ENCODE measurements at regions not wholly inside any gene's neighbourhood (a gene's known extent, or its start where the extent isn't known, plus 50 kb on each side); places are given as distances from the start of the nearest gene placed in this dataset.

GRCh38 chr3:157816896-157817295 is 289.3 kb downstream of the SHOX2 start:
- in situ Hi-C loops (cut with MboI; ENCODE audit: low sequenced_read_pairs), result no loop called here

DNA sequence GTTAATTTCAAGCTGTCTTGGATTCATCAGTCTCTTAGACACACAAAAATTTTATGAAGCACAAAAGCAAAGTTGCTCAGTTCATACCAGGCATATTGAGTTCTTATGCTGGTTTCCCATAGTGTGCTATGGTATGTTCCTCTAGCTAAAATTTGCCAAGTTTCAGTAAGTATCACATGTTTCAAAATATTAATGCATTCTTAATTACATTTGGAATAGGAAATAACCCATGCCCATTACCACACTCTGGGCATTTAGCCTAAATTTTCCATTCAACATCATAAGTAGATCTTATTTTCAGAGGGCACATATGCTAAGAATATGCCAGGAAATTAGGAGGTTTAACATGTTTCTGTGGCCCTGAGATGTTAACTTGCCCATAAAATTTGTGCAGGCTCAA is 289.9 kb downstream of the SHOX2 start:
- in situ Hi-C loops (cut with MboI; ENCODE audit: low sequenced_read_pairs), result no loop called here

- in situ Hi-C loops (cut with MboI; ENCODE audit: low sequenced_read_pairs), result no loop called here
Measured at GRCh38 chr3:157815739-157816138, 290.5 kb downstream of the SHOX2 start.

DNA sequence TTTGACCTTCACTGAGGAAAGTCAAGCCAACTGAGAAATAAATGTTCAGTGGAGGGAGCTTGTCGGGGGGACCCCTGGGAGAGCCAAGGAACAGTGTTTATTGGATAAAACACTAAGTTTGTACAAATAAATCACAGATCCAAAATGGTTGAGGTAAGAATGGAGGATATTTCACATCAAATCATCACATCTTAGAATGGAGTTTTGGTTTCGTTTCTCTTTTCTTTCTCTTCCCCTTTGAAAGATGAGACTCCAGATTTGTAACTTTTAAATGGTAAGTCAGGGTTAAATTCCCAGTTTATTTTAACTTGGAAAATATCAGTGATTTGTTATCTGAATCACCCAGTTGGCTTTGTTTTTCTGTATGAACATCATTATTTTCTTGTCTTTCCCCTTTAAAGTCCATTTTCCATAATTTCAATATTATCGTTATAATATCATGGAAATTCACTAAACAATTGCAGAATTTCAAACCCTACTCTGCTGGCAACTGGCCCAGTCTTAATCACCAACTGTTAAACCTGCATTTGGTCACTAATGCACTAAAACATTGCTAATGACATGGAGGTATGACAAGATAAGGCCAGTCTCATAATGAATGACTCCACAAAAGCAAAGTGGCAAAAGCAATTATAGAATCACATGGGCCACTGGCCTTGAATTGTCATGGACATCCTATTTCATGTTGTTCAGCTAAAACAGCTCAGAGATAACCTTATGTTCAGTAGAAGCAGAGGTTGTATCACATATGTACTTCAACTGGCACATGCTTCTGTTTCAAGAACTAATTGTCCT is 295.1 kb downstream of the SHOX2 start:
- in situ Hi-C loops (cut with MboI; ENCODE audit: low sequenced_read_pairs), result no loop called here

GRCh38 chr3:157807280-157807679 is 298.9 kb downstream of the SHOX2 start:
- in situ Hi-C loops (cut with MboI; ENCODE audit: low sequenced_read_pairs), result no loop called here

GRCh38 chr3:157805538-157805937 is 300.7 kb downstream of the SHOX2 start:
- in situ Hi-C loops (cut with MboI; ENCODE audit: low sequenced_read_pairs), result no loop called here

DNA sequence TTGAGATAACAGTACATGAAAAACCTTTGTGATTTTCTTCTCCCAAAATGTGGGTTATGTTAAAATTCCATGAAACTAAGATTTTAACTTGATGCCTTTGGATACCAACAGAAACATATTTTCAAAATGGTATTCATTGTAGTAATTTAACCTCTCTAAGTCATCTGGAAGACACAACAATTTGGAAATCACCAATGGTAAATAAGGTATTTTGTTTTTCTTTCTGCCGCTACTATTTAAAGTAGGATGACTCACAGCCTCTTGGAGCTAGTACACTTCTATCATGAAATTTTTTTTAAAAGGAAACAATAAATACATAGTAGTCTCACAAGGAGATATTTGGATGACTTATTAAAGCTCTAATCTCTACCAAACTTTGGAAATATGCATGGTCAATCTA is 291.6 kb upstream of the VEPH1 start:
- in situ Hi-C loops (cut with MboI; ENCODE audit: low sequenced_read_pairs), result no loop called here

DNA sequence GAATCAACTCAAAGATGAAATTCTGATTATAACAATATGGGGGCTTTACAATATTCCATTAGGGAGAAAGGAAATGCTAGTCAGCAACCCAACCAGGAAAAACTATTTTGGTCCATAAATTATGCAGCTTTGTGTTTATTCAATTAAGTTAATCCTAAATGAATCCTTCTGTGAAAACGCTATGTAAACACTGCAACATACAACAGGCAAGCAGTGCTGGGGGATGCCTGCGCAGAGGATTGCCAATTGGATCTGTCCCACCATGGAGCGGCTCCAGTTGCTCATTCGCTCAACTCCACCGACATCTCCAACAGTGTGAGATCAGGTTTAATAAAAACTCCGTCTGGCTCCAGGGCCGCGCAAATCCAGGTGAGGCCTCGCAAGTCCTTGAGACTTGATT is 290.5 kb upstream of the VEPH1 start:
- in situ Hi-C loops (cut with MboI; ENCODE audit: low sequenced_read_pairs), result no loop called here

GRCh38 chr3:157789162-157789561 is 285.9 kb upstream of the VEPH1 start:
- in situ Hi-C loops (cut with MboI; ENCODE audit: low sequenced_read_pairs), result no loop called here

GRCh38 chr3:157786618-157787017 is 283.4 kb upstream of the VEPH1 start:
- in situ Hi-C loops (cut with MboI; ENCODE audit: low sequenced_read_pairs), result no loop called here

- in situ Hi-C loops (cut with MboI; ENCODE audit: low sequenced_read_pairs), result no loop called here
Measured at GRCh38 chr3:157786211-157786610, 283.0 kb upstream of the VEPH1 start.

GRCh38 chr3:157785102-157785826 is 282.0 kb upstream of the VEPH1 start:
- in situ Hi-C loops (cut with MboI; ENCODE audit: low sequenced_read_pairs), result no loop called here

DNA sequence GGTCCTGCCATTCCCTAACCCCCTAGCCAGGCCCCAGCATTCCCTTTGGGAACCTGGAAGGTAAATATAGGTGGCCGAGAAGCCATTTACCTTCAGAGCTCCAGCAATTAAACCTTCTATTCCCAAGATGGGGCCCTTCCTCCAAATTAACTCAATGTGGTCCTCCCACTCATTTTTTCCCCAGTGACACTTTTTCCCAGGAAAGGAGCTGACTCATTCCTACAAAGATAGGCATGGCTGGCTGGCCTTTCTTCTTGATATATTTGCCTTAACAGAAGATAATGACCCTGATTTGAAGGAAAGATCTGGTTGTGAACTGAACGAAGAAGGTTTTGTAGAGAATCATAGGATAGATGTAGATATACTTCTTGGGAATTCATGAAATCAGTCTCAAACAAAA is 279.0 kb upstream of the VEPH1 start:
- in situ Hi-C loops (cut with MboI; ENCODE audit: low sequenced_read_pairs), result no loop called here

GRCh38 chr3:157776861-157777260 is 273.6 kb upstream of the VEPH1 start:
- in situ Hi-C loops (cut with MboI; ENCODE audit: low sequenced_read_pairs), result no loop called here

- in situ Hi-C loops (cut with MboI; ENCODE audit: low sequenced_read_pairs), result no loop called here
Measured at GRCh38 chr3:157775446-157775845, 272.2 kb upstream of the VEPH1 start.

DNA sequence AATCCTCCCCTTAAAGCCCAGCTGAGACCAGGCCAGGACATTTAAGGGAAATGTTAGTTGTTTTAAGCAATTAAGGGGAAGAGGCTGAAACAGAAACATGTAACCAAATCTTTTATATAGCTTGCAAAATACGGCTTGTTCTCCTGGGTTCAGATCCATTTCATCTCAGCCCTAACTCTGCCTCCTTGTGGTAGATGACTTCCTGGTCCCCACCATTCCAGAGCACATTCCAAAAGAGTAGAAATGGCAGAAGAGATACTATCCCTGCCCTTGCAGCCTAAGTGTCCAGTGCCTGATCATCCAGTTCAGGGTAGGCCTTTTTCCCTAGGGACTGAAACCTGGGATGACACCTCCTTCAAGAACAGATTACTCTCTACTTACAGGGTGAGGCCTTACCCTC is 266.2 kb upstream of the VEPH1 start:
- in situ Hi-C loops (cut with MboI; ENCODE audit: low sequenced_read_pairs), result no loop called here

GRCh38 chr3:157767607-157768006 is 264.4 kb upstream of the VEPH1 start:
- in situ Hi-C loops (cut with MboI; ENCODE audit: low sequenced_read_pairs), result no loop called here

- in situ Hi-C loops (cut with MboI; ENCODE audit: low sequenced_read_pairs), result no loop called here
Measured at GRCh38 chr3:157763644-157764043, 260.4 kb upstream of the VEPH1 start.

DNA sequence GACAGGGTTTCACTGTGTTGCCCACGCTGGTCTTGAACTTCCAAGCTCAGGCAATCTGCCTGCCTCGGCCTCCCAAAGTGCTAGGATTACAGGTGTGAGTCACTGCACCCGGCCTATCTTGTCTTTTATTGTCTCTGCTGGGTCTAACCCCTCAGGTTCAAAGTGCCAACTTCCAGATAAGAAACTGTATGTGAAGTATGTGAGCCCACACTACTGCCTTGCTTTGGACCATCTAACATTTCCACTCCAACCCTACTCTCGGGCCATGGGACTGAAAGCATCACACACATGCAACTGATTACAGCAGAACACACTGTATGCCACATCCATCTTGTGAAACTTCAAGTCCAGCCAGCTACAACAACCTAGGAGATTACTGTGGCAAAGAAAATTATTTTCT is 256.1 kb upstream of the VEPH1 start:
- in situ Hi-C loops (cut with MboI; ENCODE audit: low sequenced_read_pairs), result no loop called here

- in situ Hi-C loops (cut with MboI; ENCODE audit: low sequenced_read_pairs), result no loop called here
Measured at GRCh38 chr3:157755233-157755632, 252.0 kb upstream of the VEPH1 start.

DNA sequence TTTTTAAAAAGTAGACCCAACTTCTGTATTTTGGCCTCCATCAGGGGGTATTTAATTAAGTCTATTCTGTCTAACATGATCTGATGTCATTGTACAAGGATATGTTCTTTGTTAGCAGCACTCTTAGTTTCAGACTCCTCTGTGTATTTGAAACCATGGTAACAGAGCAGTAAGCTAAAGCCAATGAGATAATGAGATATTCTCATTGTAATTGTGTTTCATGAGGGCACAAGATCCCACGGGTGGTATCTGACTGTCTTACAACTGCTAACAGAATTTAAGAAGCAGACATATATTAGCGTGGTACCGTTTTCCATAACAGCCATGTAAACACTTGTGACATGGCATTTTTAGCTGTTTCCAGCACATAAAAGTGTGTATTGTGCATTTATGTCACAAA is 251.2 kb upstream of the VEPH1 start:
- in situ Hi-C loops (cut with MboI; ENCODE audit: low sequenced_read_pairs), result no loop called here

- in situ Hi-C loops (cut with MboI; ENCODE audit: low sequenced_read_pairs), result no loop called here
Measured at GRCh38 chr3:157753787-157754136, 250.5 kb upstream of the VEPH1 start.
